Neural crest cell (in vitro differentiated cells): ENCODE measurements at regions not wholly inside any gene's neighbourhood (a gene's known extent, or its start where the extent isn't known, plus 50 kb on each side); places are given as distances from the start of the nearest gene placed in this dataset.
"Not testable (repeated sequence)": the region's sequence is repeated elsewhere in the genome, so short reads cannot be mapped to it uniquely, and the experiment has no call there.

Experiments used
- DNase-seq: peaks from one replicate; pipeline ENCODE4 v3.0.0; 2021; ENCODE audit warnings: low read depth, mixed read lengths, low spot score
- H3K27ac Mint-ChIP-seq: one replicate; pipeline ENCODE4 v1.8.0; 2021; ENCODE audit warnings: mild to moderate bottlenecking, mixed read lengths; ENCODE audit not compliant: unreplicated experiment
- H3K27me3 Mint-ChIP-seq: 2 replicates; pipeline ENCODE4 v1.8.0; 2021; ENCODE audit warnings: low read depth, mild to moderate bottlenecking, mixed read lengths
- H3K36me3 Mint-ChIP-seq: 2 replicates; pipeline ENCODE4 v1.8.0; 2021; ENCODE audit warnings: low read depth, mild to moderate bottlenecking, mixed read lengths
- H3K4me1 Mint-ChIP-seq: 2 replicates; pipeline ENCODE4 v1.8.0; 2021; ENCODE audit warnings: mixed read lengths
- H3K4me3 Mint-ChIP-seq: one replicate; pipeline ENCODE4 v1.8.0; 2021; ENCODE audit warnings: mild to moderate bottlenecking, mixed read lengths
- H3K9me3 Mint-ChIP-seq: 2 replicates; pipeline ENCODE4 v1.8.0; 2021; ENCODE audit warnings: mixed read lengths
- TF ChIP-seq, protein P1 (sequence below): fragments of 200-600 bp; sonication (generic); conservative IDR thresholded peaks from 2 replicates; pipeline ENCODE4 v1.5.0; 2021; ENCODE audit warnings: antibody characterized with exemption, mild to moderate bottlenecking

DNA sequence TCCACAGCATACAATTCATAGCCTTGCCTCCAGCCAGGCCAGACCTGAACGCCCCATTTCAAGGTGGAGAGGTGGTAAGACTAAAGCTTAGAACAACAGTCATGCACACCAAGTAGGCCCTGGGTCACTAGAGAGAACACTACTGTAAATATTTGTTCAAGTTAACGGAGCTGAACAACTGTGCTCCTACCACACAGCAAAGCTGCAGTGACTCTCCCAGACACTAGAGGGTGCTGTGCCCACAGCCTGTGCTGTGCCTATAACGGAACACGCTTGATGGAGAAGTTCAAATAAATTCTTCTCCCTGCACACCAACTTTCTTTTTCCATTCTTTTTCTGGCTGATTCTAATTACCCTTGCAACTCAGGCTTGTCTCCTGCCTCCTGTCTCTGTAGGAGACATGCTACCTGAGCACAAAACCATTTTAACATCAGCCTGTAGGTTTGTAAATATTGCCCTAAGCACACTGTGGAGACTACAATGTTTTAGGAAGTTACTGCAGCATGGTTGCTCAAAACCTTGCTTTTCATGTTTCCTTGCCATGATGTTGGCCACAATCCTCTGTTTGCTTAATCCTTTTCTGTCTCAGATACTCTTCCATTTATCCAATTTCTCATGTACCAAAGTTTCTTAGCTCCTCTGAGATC is 103.1 kb upstream of the TERB2 start:
- TF ChIP-seq, protein P1, sequence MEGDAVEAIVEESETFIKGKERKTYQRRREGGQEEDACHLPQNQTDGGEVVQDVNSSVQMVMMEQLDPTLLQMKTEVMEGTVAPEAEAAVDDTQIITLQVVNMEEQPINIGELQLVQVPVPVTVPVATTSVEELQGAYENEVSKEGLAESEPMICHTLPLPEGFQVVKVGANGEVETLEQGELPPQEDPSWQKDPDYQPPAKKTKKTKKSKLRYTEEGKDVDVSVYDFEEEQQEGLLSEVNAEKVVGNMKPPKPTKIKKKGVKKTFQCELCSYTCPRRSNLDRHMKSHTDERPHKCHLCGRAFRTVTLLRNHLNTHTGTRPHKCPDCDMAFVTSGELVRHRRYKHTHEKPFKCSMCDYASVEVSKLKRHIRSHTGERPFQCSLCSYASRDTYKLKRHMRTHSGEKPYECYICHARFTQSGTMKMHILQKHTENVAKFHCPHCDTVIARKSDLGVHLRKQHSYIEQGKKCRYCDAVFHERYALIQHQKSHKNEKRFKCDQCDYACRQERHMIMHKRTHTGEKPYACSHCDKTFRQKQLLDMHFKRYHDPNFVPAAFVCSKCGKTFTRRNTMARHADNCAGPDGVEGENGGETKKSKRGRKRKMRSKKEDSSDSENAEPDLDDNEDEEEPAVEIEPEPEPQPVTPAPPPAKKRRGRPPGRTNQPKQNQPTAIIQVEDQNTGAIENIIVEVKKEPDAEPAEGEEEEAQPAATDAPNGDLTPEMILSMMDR, result peak; percentile 87
- peaks cover 12% of the 10 kb centered on the region for H3K27me3 Mint-ChIP-seq
- DNase-seq, result peak; percentile 58
- H3K4me1 Mint-ChIP-seq, H3K27ac Mint-ChIP-seq, H3K4me3 Mint-ChIP-seq, H3K9me3 Mint-ChIP-seq, H3K36me3 Mint-ChIP-seq: not testable (repeated sequence)

GRCh38 chr15:44854696-44855095 is 101.8 kb upstream of the TERB2 start:
- peaks cover 12% of the 10 kb centered on the region for H3K27me3 Mint-ChIP-seq
- H3K36me3 Mint-ChIP-seq, H3K27ac Mint-ChIP-seq, H3K4me3 Mint-ChIP-seq, H3K4me1 Mint-ChIP-seq, H3K9me3 Mint-ChIP-seq, DNase-seq: not testable (repeated sequence)

DNA sequence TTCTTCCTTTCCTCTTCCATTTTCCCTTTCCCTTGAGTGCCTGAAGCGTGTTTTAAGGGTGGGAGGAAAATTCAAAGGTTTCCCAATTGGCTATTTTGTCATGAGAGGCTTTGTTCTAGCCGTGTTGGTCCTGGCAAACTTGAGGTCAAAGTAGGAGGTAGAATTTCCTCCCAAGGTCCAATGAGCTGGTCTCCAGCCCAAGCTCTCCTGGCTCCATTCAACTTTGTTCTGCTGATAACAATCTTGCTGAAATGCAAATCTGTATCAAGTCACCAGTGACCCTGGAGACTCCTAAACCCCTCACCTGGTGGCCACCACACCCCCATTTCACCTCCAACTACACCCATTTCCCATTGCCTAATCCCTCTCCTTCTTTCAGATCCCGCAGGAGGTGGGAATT is 100.2 kb upstream of the TERB2 start:
- not testable (repeated sequence) for H3K36me3 Mint-ChIP-seq, DNase-seq, H3K4me3 Mint-ChIP-seq, H3K9me3 Mint-ChIP-seq, H3K27ac Mint-ChIP-seq, H3K4me1 Mint-ChIP-seq
- H3K27me3 Mint-ChIP-seq, result peaks cover 15% of the 10 kb centered on the region

GRCh38 chr15:44857164-44857710 is 99.2 kb upstream of the TERB2 start:
- H3K27ac Mint-ChIP-seq, H3K36me3 Mint-ChIP-seq, H3K9me3 Mint-ChIP-seq, H3K4me3 Mint-ChIP-seq, H3K4me1 Mint-ChIP-seq, DNase-seq: not testable (repeated sequence)
- peaks cover 15% of the 10 kb centered on the region for H3K27me3 Mint-ChIP-seq

DNA sequence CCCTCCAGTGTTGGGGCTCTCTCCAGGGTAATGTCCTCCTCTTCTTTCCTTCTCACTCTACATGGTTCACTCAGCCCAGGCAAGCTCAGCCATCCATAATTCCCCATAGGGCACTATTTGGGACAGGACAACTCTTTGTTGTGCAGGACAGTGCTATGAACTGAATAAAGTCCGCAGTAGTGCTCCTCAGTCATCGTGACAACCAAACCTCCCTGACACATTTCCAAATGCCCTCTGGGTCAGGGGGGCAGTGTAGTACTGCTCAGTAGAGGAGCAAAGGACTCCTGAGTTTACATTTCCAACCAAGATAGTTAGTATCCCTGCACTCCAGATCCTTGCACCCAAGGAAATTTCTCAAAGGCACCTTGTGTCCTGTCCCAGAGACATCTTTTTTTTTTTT is 97.4 kb upstream of the TERB2 start:
- H3K27me3 Mint-ChIP-seq, H3K4me1 Mint-ChIP-seq, H3K27ac Mint-ChIP-seq, H3K36me3 Mint-ChIP-seq, DNase-seq, H3K4me3 Mint-ChIP-seq: not testable (repeated sequence)
- H3K9me3 Mint-ChIP-seq, result peaks cover 11% of the 10 kb centered on the region

GRCh38 chr15:44860168-44860567 is 96.3 kb upstream of the TERB2 start:
- peaks cover 11% of the 10 kb centered on the region for H3K9me3 Mint-ChIP-seq
- not testable (repeated sequence) for H3K4me1 Mint-ChIP-seq, H3K27me3 Mint-ChIP-seq, H3K36me3 Mint-ChIP-seq, DNase-seq, H3K4me3 Mint-ChIP-seq, H3K27ac Mint-ChIP-seq

GRCh38 chr15:44861439-44861910 is 95.0 kb upstream of the TERB2 start:
- peaks cover 3% of the 10 kb centered on the region for H3K27me3 Mint-ChIP-seq

DNA sequence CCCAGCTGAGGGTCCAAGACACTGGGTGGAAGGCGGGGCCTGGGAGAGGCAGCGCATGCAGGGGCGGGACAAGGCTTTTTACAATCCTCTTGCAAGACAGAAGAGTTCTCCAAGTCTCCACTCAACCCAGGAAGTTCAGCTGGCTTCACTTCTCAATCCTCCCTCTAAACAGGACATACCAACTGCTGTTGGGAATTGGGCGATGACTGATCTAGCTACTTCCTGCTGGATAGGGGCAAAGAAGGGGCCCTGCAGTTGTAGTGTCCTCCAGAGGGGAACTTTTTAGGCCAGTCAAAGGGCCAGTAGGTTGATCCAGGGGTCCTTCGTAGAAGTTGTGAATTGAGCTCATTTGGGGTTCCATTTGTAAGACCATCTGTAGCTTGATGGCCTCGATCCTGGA is 94.6 kb upstream of the TERB2 start:
- H3K4me3 Mint-ChIP-seq, result no peak overlapping the region
- H3K36me3 Mint-ChIP-seq, result no peaks in the 10 kb centered on the region
- TF ChIP-seq, protein P1, result no peak
- no peaks in the 10 kb centered on the region for H3K4me1 Mint-ChIP-seq
- peaks cover 12% of the 10 kb centered on the region for H3K9me3 Mint-ChIP-seq
- H3K27me3 Mint-ChIP-seq, result peaks cover 4% of the 10 kb centered on the region
- no peak for DNase-seq
- no peak overlapping the region for H3K27ac Mint-ChIP-seq

More at GRCh38 chr15:44861439-44861910, 95.0 kb upstream of the TERB2 start:
- Mint-ChIP-seq H3K9me3 (peaks cover 11% of the 10 kb centered on the region), H3K4me3 (no peak overlapping the region), H3K4me1 (no peaks in the 10 kb centered on the region), H3K36me3 (no peaks in the 10 kb centered on the region), H3K27ac (no peak overlapping the region)
- no peak for DNase-seq
- TF ChIP-seq, protein P1, result no peak

- H3K36me3 Mint-ChIP-seq, H3K27ac Mint-ChIP-seq, H3K4me1 Mint-ChIP-seq, DNase-seq, H3K27me3 Mint-ChIP-seq, H3K4me3 Mint-ChIP-seq: not testable (repeated sequence)
- peaks cover 14% of the 10 kb centered on the region for H3K9me3 Mint-ChIP-seq
Measured at GRCh38 chr15:44862866-44863265, 93.6 kb upstream of the TERB2 start.

- H3K4me3 Mint-ChIP-seq, DNase-seq, H3K4me1 Mint-ChIP-seq, H3K36me3 Mint-ChIP-seq, H3K27ac Mint-ChIP-seq: not testable (repeated sequence)
- peaks cover 27% of the 10 kb centered on the region for H3K27me3 Mint-ChIP-seq
- peaks cover 10% of the 10 kb centered on the region for H3K9me3 Mint-ChIP-seq
Measured at GRCh38 chr15:44868100-44868499, 88.4 kb upstream of the TERB2 start.

DNA sequence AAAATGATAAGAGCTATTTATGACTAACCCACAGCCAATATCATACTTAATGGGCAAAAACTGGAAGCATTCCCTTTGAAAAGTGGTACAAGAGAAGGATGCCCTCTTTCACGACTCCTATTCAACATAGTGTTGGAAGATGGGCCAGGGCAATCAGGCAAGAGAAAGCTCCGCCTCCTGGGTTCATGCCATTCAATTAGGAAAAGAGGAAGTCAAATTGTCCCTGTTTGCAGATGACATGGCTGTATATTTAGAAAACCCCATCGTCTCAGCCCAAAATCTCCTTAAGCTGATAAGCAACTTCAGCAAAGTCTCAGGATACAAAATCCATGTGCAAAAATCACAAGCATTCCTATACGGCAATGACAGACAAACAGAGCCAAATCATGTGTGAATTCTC is 86.4 kb upstream of the TERB2 start:
- not testable (repeated sequence) for H3K4me3 Mint-ChIP-seq, H3K9me3 Mint-ChIP-seq, H3K4me1 Mint-ChIP-seq, H3K27ac Mint-ChIP-seq, H3K36me3 Mint-ChIP-seq, DNase-seq
- H3K27me3 Mint-ChIP-seq, result peaks cover 27% of the 10 kb centered on the region
